Neural progenitor cell (in vitro differentiated cells): ENCODE measurements at regions not wholly inside any gene's neighbourhood (a gene's known extent, or its start where the extent isn't known, plus 50 kb on each side); places are given as distances from the start of the nearest gene placed in this dataset.

ENCODE experiments used
- CTCF ChIP-seq: fragments of 200-600 bp; sonication (generic); IDR thresholded peaks from 2 replicates; pipeline ENCODE4 v1.5.1; 2017; ENCODE audit warnings: antibody characterized with exemption, mild to moderate bottlenecking
- EZH2 ChIP-seq: fragments of 200-600 bp; sonication (generic); IDR thresholded peaks from 2 replicates; pipeline ENCODE4 v1.6.1; 2017; ENCODE audit warnings: antibody characterized with exemption, mild to moderate bottlenecking, moderate library complexity
- EZH2phosphoT487 ChIP-seq: fragments of 200-600 bp; sonication (generic); IDR thresholded peaks from 2 replicates; pipeline ENCODE4 v1.6.1; 2017; ENCODE audit warnings: antibody characterized with exemption

DNA sequence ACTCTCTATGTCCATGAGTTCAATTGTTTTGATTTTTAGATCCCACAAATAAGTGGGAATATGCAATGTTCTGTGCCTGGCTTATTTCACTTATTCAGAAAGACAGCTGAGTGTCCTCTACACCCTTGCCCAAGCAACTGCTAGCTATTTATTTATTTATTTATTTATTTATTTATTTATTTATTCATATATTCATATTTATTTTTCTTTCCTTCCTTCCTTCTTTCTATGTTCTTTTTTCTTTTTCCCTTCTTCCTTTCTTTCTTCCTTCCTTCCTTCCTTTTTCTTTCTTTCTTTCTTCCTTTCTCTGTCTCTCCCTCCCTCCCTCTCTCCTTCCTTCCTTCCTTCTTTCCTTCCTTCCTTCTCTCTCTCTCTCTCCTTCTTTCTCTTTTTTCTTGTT lies 563.4 kb downstream of the BCL11B start:
- TF ChIP-seq CTCF = no peak
- no peak for TF ChIP-seq EZH2
- TF ChIP-seq EZH2phosphoT487 = no peak
